ENCODE measurements at regions not wholly inside any gene's neighbourhood (a gene's known extent, or its start where the extent isn't known, plus 50 kb on each side); places are given as distances from the start of the nearest gene placed in this dataset.
A peak's percentile ranks its signal among the peaks of the same experiment; 100 is the strongest.

DNA sequence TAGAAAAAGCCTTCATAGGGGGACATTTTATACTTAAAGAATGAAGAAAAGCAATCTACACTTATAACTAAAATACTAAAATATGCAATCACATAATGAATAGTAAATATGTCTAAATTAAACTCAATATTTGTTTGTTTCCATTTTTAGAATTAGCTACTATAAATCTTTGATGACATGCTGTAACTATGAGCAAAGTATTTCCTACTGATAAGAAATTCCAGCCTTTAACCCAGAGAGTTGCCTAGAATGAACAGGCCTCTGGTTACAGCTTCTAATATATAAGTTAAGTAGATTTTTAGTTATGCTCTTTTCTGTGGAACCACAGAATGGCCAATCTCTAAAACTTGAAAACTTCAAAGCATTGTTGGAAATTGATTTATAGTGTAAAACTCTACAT is 1465.6 kb upstream of the ZEB2 start:
- no peak overlapping the region for H2AFZ ChIP-seq (ENCODE audit: low read length)
- no peaks in the 10 kb centered on the region for H3K4me1 ChIP-seq (ENCODE audit: control insufficient read depth, extremely low read depth, insufficient read depth, low read length)
- no peaks in the 10 kb centered on the region for H3K9me3 ChIP-seq (ENCODE audit: control insufficient read depth, insufficient read depth, low read depth, low read length)
- H3K27me3 ChIP-seq (ENCODE audit: control insufficient read depth, insufficient read depth, low read length): no peaks in the 10 kb centered on the region
- no peak for TF ChIP-seq EZH2 (IDR thresholded peaks at IDR 0.05; ENCODE audit: low read length, missing control alignments)
- TF ChIP-seq, protein P1, sequence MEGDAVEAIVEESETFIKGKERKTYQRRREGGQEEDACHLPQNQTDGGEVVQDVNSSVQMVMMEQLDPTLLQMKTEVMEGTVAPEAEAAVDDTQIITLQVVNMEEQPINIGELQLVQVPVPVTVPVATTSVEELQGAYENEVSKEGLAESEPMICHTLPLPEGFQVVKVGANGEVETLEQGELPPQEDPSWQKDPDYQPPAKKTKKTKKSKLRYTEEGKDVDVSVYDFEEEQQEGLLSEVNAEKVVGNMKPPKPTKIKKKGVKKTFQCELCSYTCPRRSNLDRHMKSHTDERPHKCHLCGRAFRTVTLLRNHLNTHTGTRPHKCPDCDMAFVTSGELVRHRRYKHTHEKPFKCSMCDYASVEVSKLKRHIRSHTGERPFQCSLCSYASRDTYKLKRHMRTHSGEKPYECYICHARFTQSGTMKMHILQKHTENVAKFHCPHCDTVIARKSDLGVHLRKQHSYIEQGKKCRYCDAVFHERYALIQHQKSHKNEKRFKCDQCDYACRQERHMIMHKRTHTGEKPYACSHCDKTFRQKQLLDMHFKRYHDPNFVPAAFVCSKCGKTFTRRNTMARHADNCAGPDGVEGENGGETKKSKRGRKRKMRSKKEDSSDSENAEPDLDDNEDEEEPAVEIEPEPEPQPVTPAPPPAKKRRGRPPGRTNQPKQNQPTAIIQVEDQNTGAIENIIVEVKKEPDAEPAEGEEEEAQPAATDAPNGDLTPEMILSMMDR (conservative IDR thresholded peaks at IDR 0.05 in 1 of 2, IDR thresholded peaks at IDR 0.05 in 1 of 2; ENCODE audit: low read depth in 1 of 2, low read length in 2 of 2): no peak
- H3K27ac ChIP-seq (ENCODE audit: insufficient read depth, low read length): no peak overlapping the region
- H3K9ac ChIP-seq (ENCODE audit: insufficient read depth, low read length): no peak overlapping the region
- no peak overlapping the region for H3K4me2 ChIP-seq (ENCODE audit: extremely low read depth, insufficient read depth, low read length)
- no peak overlapping the region for H3K4me3 ChIP-seq (replicated peaks in 1 of 4; ENCODE audit: control extremely low read depth in 1 of 4, insufficient read depth in 1 of 4, low read depth in 3 of 4, low read length in 4 of 4)
- H3K36me3 ChIP-seq (ENCODE audit: control insufficient read depth, insufficient read depth, low read length): no peaks in the 10 kb centered on the region
- H3K79me2 ChIP-seq (ENCODE audit: control insufficient read depth, insufficient read depth, low read length): no peaks in the 10 kb centered on the region
- no peaks in the 10 kb centered on the region for H4K20me1 ChIP-seq (ENCODE audit: control insufficient read depth, extremely low read depth, insufficient read depth, low read length)
- peak in 1 of 2 donors; percentile 27 for DNase-seq (ENCODE audit: low read depth in 2 of 2)

DNA sequence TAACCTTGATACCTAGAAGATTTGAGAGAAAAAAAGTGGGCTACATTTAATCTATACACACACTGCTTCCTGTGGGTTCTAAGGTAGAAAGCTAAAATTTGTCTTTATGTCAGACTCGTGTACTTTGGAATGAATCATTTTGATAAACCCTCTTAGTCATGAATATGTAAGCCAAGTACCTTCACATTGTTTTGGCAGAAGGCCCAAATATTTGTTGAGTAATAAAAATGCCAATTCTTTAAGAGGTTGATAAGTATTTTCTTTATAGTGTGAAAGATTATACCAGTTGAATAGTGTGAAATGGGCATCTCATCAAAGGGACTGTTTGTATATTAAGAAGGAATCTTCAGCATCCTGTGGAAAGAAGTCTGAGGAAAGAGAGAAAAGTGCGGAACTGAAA is 1464.7 kb upstream of the ZEB2 start:
- no peak overlapping the region for H3K4me3 ChIP-seq (replicated peaks in 1 of 4; ENCODE audit: control extremely low read depth in 1 of 4, insufficient read depth in 1 of 4, low read depth in 3 of 4, low read length in 4 of 4)
- DNase-seq (ENCODE audit: low read depth in 2 of 2): peak; percentile 43 to 93

DNA sequence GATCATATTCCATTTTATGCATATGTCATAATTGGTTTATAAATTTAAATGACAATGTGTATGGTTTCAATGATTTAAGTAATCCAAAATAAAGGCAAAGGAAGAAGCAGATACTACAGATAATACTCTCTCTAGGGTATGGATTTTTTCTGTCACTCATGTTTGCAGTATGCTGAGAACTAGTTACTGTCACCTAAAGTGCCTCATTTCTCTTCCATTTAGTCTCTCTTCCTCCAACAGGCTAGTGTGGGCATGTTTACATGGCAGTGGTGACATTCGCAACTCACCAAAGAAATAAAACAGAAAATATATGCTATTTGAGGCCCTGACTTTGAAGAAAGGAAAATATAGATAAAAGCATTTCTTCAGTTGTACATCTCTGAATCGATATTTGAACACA is 1460.4 kb upstream of the ZEB2 start:
- Histone ChIP-seq H3K4me1 (ENCODE audit: control insufficient read depth, extremely low read depth, insufficient read depth, low read length) (no peaks in the 10 kb centered on the region), H2AFZ (ENCODE audit: low read length) (no peak overlapping the region), H4K20me1 (ENCODE audit: control insufficient read depth, extremely low read depth, insufficient read depth, low read length) (no peaks in the 10 kb centered on the region), H3K9me3 (ENCODE audit: control insufficient read depth, insufficient read depth, low read depth, low read length) (no peaks in the 10 kb centered on the region), H3K36me3 (ENCODE audit: control insufficient read depth, insufficient read depth, low read length) (no peaks in the 10 kb centered on the region), H3K27me3 (ENCODE audit: control insufficient read depth, insufficient read depth, low read length) (no peaks in the 10 kb centered on the region), H3K4me3 (replicated peaks in 1 of 4; ENCODE audit: control extremely low read depth in 1 of 4, insufficient read depth in 1 of 4, low read depth in 3 of 4, low read length in 4 of 4) (no peak overlapping the region), H3K4me2 (ENCODE audit: extremely low read depth, insufficient read depth, low read length) (no peak overlapping the region), H3K27ac (ENCODE audit: insufficient read depth, low read length) (no peak overlapping the region), H3K9ac (ENCODE audit: insufficient read depth, low read length) (no peak overlapping the region), H3K79me2 (ENCODE audit: control insufficient read depth, insufficient read depth, low read length) (no peaks in the 10 kb centered on the region)
- DNase-seq (ENCODE audit: low read depth in 2 of 2): no peak
- TF ChIP-seq, protein P1 (conservative IDR thresholded peaks at IDR 0.05 in 1 of 2, IDR thresholded peaks at IDR 0.05 in 1 of 2; ENCODE audit: low read depth in 1 of 2, low read length in 2 of 2): no peak
- no peak for TF ChIP-seq EZH2 (IDR thresholded peaks at IDR 0.05; ENCODE audit: low read length, missing control alignments)

More for the DNA sequence above, 1464.7 kb upstream of the ZEB2 start:
- TF ChIP-seq, protein P1 (conservative IDR thresholded peaks at IDR 0.05 in 1 of 2, IDR thresholded peaks at IDR 0.05 in 1 of 2; ENCODE audit: low read depth in 1 of 2, low read length in 2 of 2): no peak
- TF ChIP-seq EZH2 (IDR thresholded peaks at IDR 0.05; ENCODE audit: low read length, missing control alignments): no peak
- Histone ChIP-seq H3K4me1 (ENCODE audit: control insufficient read depth, extremely low read depth, insufficient read depth, low read length) (no peaks in the 10 kb centered on the region), H3K27ac (ENCODE audit: insufficient read depth, low read length) (no peak overlapping the region), H3K27me3 (ENCODE audit: control insufficient read depth, insufficient read depth, low read length) (no peaks in the 10 kb centered on the region), H3K9me3 (ENCODE audit: control insufficient read depth, insufficient read depth, low read depth, low read length) (no peaks in the 10 kb centered on the region), H2AFZ (ENCODE audit: low read length) (no peak overlapping the region), H3K79me2 (ENCODE audit: control insufficient read depth, insufficient read depth, low read length) (no peaks in the 10 kb centered on the region), H3K36me3 (ENCODE audit: control insufficient read depth, insufficient read depth, low read length) (no peaks in the 10 kb centered on the region), H3K9ac (ENCODE audit: insufficient read depth, low read length) (no peak overlapping the region), H3K4me2 (ENCODE audit: extremely low read depth, insufficient read depth, low read length) (no peak overlapping the region), H4K20me1 (ENCODE audit: control insufficient read depth, extremely low read depth, insufficient read depth, low read length) (no peaks in the 10 kb centered on the region)

Data from fibroblast of lung (primary cell).